GM11168 (cell line): ENCODE measurements at regions not wholly inside any gene's neighbourhood (a gene's known extent, or its start where the extent isn't known, plus 50 kb on each side); places are given as distances from the start of the nearest gene placed in this dataset.
"Not testable (repeated sequence)": the region's sequence is repeated elsewhere in the genome, so short reads cannot be mapped to it uniquely, and the experiment has no call there.

Experiments used
- in situ Hi-C: fragments of 300-500 bp; cut with MboI; formaldehyde crosslinking; loops from one replicate; pipeline ENCODE4 v1.12.0; 2022; ENCODE audit warnings: low sequenced_read_pairs; ENCODE audit not compliant: unreplicated experiment

- in situ Hi-C loops: no loop called here
Observed at GRCh38 chr3:18585004-18585968, 160.1 kb upstream of the SATB1 start.

GRCh38 chr3:18580268-18580667 is 155.1 kb upstream of the SATB1 start:
- in situ Hi-C loops: no loop called here

GRCh38 chr3:18579661-18580060 is 154.5 kb upstream of the SATB1 start:
- in situ Hi-C loops: no loop called here

GRCh38 chr3:18575573-18575972 is 150.4 kb upstream of the SATB1 start:
- in situ Hi-C loops: no loop called here

- in situ Hi-C loops: no loop called here
Observed at GRCh38 chr3:18572809-18573208, 147.7 kb upstream of the SATB1 start.

- in situ Hi-C loops: no loop called here
Observed at GRCh38 chr3:18567293-18567692, 142.2 kb upstream of the SATB1 start.

GRCh38 chr3:18562364-18563154 is 137.4 kb upstream of the SATB1 start:
- in situ Hi-C loops: loop anchor here (5.0 kb wide), 1 partner anchor 195 kb away; no protein-coding TSS in a partner anchor

- in situ Hi-C loops: no loop called here
Observed at GRCh38 chr3:18559331-18559842, 134.2 kb upstream of the SATB1 start.

GRCh38 chr3:18558507-18558906 is 133.4 kb upstream of the SATB1 start:
- in situ Hi-C loops: no loop called here

- in situ Hi-C loops: no loop called here
Observed at GRCh38 chr3:18557216-18557615, 132.1 kb upstream of the SATB1 start.

- in situ Hi-C loops: no loop called here
Observed at GRCh38 chr3:18556503-18557135, 131.5 kb upstream of the SATB1 start.

- in situ Hi-C loops: no loop called here
Observed at GRCh38 chr3:18556001-18556408, 130.9 kb upstream of the SATB1 start.

GRCh38 chr3:18552579-18553105 is 127.5 kb upstream of the SATB1 start:
- in situ Hi-C loops: not testable (repeated sequence)

- in situ Hi-C loops: no loop called here
Observed at GRCh38 chr3:18546632-18547031, 121.5 kb upstream of the SATB1 start.

- in situ Hi-C loops: no loop called here
Observed at GRCh38 chr3:18544146-18544545, 119.0 kb upstream of the SATB1 start.

- in situ Hi-C loops: no loop called here
Observed at GRCh38 chr3:18538463-18539230, 113.5 kb upstream of the SATB1 start.

GRCh38 chr3:18533039-18533438 is 107.9 kb upstream of the SATB1 start:
- in situ Hi-C loops: no loop called here

- in situ Hi-C loops: no loop called here
Observed at GRCh38 chr3:18531662-18532061, 106.5 kb upstream of the SATB1 start.

GRCh38 chr3:18529631-18530030 is 104.5 kb upstream of the SATB1 start:
- in situ Hi-C loops: no loop called here
